Stomach (tissue), 8 donors: ENCODE measurements at regions not wholly inside any gene's neighbourhood (a gene's known extent, or its start where the extent isn't known, plus 50 kb on each side); places are given as distances from the start of the nearest gene placed in this dataset.

Experiments used
- DNase-seq, 2 donors: peaks; one replicate each; pipeline versions ENCODE4 v3.0.0 to v3.0.0-alpha.2; 2013 to 2019
- H3K27ac ChIP-seq, 5 donors: fragments of 200-600 bp in 4 of 5; sonication (generic) in 4 of 5; one replicate each; pipeline ENCODE4 v1.5.1; 2013 to 2019; ENCODE audit warnings: mild to moderate bottlenecking in 1 of 5, moderate library complexity in 1 of 5
- H3K27me3 ChIP-seq, 3 donors: fragments of 200-600 bp; sonication (generic); one replicate each; pipeline ENCODE4 v1.5.1; 2017 to 2019; ENCODE audit warnings: mixed run types in 1 of 3
- H3K36me3 ChIP-seq, 4 donors: fragments of 200-600 bp; sonication (generic); 1 replicate in 3 of 4; 2 replicates in 1 of 4; pipeline ENCODE4 v1.5.1; 2016 to 2019
- H3K4me1 ChIP-seq, 4 donors: fragments of 200-600 bp; sonication (generic); one replicate each; pipeline ENCODE4 v1.5.1; 2016 to 2019
- H3K4me3 ChIP-seq, 4 donors: fragments of 200-600 bp; sonication (generic) in 3 of 4; one replicate each; pipeline ENCODE4 v1.5.1; 2016 to 2019; ENCODE audit warnings: mild to moderate bottlenecking in 1 of 4
- H3K9me3 ChIP-seq, 4 donors: fragments of 200-600 bp; sonication (generic); one replicate each; pipeline ENCODE4 v1.5.1; 2016 to 2019
- CTCF ChIP-seq, 7 experiments: fragments of 450-650 bp in 4 of 7; fragments of 200-600 bp in 3 of 7; sonication (generic) in 3 of 7; IDR thresholded peaks; one replicate each; pipeline ENCODE4 v1.5.1; 2016 to 2019; ENCODE audit warnings: antibody characterized with exemption in 7 of 7, control low read depth in 2 of 7, mild to moderate bottlenecking in 1 of 7
- EP300 ChIP-seq: sonication (generic); formaldehyde crosslinking; IDR thresholded peaks from one replicate; pipeline ENCODE4 v1.6.1; 2017; ENCODE audit warnings: antibody characterized with exemption
- POLR2A ChIP-seq, 4 donors: fragments of 450-650 bp; IDR thresholded peaks; one replicate each; pipeline ENCODE4 v1.6.1; 2016; ENCODE audit warnings: antibody characterized with exemption in 4 of 4, control low read depth in 2 of 4, mild to moderate bottlenecking in 1 of 4, moderate library complexity in 1 of 4
- POLR2AphosphoS5 ChIP-seq, 3 donors: sonication (generic); formaldehyde crosslinking; IDR thresholded peaks; one replicate each; pipeline ENCODE4 v1.6.1; 2016; ENCODE audit warnings: antibody characterized with exemption in 3 of 3
- WGBS, 5 donors: extraction: QIAGEN DNeasy Blood & Tissue Kit in 3 of 5; methylation state at CpG; one replicate each; pipeline versions ENCODE4 v1.1.5 to v1.1.7; 2013 to 2018; 5-methylcytosine and 5-hydroxymethylcytosine counted together
- intact Hi-C: fragments of 100-400 bp; cut with DNase I; formaldehyde crosslinking; loops from one replicate; pipeline ENCODE4 v1.15.1; 2023; ENCODE audit warnings: low total_unique reads
- donor health status: healthy with polysubstance abuse.
- donor health status: Bipolar disorder and iron deficiency.
- donor health status: healthy.

DNA sequence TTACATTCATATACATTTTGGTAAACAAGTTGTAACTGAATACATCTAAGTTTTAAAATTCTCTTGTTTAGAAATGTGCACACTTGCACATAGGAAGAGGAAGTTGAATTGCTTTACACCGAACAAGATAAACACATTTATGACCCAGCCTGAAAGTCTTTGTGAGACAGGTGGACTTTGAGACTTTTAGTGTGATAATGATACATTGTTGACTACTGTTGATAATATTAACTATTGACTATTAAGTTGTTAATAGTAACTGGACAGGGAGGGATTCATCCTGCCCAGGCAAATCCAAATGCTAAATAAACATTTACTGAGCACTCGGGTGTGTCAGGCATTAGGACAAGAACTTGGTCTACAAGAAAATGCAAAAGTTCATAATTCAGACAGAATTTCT lies 68.0 kb downstream of the AVPR1A start:
- Histone ChIP-seq H3K4me3 (no peak overlapping the region), H3K27ac (no peak overlapping the region), H3K9me3 (no peaks in the 10 kb centered on the region), H3K27me3 (no peaks in the 10 kb centered on the region), H3K36me3 (no peaks in the 10 kb centered on the region), H3K4me1 (peaks cover 0 to 30% (median 9%) of the 10 kb centered on the region in 4 donors)
- TF ChIP-seq CTCF (IDR thresholded peaks at IDR 0.05) (no peak), POLR2AphosphoS5 (IDR thresholded peaks at IDR 0.05) (peak in 1 of 3 donors; percentile 11)
- peak in 1 of 2 donors; percentile 65 for DNase-seq
- intact Hi-C loops: no loop called here
- WGBS, 5 donors: 21 to 48% (median 27%) methylated on average over 2 of the region's 2 CpGs

GRCh38 chr12:63079791-63080502 lies 71.1 kb downstream of the AVPR1A start:
- peak overlapping the region in 1 of 5 donors; percentile 5 for H3K27ac ChIP-seq

GRCh38 chr12:63078906-63079305 lies 72.1 kb downstream of the AVPR1A start:
- DNase-seq: no peak
- 86 to 100% (median 97%) methylated on average over 2 of the region's 2 CpGs for WGBS, 5 donors

More at GRCh38 chr12:63079791-63080502, 71.1 kb downstream of the AVPR1A start:
- Histone ChIP-seq H3K9me3 (no peaks in the 10 kb centered on the region), H3K4me1 (peaks cover 0 to 13% (median 3%) of the 10 kb centered on the region in 4 donors), H3K4me3 (no peak overlapping the region), H3K36me3 (no peaks in the 10 kb centered on the region), H3K27me3 (no peaks in the 10 kb centered on the region)
- WGBS, 5 donors: 80 to 96% (median 92%) methylated on average over 2 of the region's 2 CpGs
- intact Hi-C loops: no loop called here
- peak in 1 of 2 donors; percentile 21 for DNase-seq
- no peak for TF ChIP-seq CTCF (IDR thresholded peaks at IDR 0.05)
- no peak for TF ChIP-seq EP300
- TF ChIP-seq POLR2A (IDR thresholded peaks at IDR 0.05): no peak

DNA sequence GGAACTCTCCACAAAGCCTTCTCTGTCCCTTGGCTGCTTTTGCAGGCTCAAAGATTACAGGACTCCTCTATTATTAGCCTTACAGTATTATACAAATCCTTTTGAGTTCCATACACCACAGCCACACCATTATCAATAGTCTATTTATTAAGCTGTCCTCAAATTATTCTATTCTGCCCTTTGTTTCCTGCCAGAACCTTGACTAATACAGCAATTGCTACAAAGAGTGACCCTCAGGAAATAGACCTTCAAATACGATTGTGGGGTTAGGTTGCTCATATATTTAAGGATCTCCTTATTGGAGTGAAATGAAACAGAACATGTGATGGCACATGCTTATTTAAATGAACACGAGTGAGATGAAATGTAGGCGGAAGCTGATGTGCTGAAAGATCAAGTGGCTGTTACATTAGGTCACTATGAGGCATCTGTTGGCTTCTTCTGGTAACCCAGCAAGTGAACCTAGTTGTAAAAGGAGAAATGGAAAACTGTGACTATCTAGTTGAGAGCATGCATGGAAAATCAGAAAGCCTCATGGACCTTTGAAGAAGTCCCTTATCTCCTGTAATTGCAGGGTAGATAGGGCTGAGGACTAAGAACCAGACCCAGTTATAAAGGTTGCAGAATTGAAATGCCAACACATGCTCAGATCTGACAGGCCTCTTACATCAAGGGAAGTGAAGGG lies 75.5 kb downstream of the AVPR1A start:
- no peaks in the 10 kb centered on the region for H3K27me3 ChIP-seq
- H3K27ac ChIP-seq: no peak overlapping the region
- TF ChIP-seq POLR2AphosphoS5 (IDR thresholded peaks at IDR 0.05) (no peak), POLR2A (IDR thresholded peaks at IDR 0.05) (no peak), EP300 (no peak), CTCF (IDR thresholded peaks at IDR 0.05) (no peak)
- no peak for DNase-seq
- 81 to 88% (median 87%) methylated on average over 3 of the region's 3 CpGs for WGBS, 5 donors
- no peaks in the 10 kb centered on the region for H3K36me3 ChIP-seq
- peaks cover 0 to 6% (median 3%) of the 10 kb centered on the region in 4 donors for H3K4me1 ChIP-seq
- intact Hi-C loops: no loop called here
- no peak overlapping the region for H3K4me3 ChIP-seq
- no peaks in the 10 kb centered on the region for H3K9me3 ChIP-seq

More at GRCh38 chr12:63078906-63079305, 72.1 kb downstream of the AVPR1A start:
- intact Hi-C loops: no loop called here
- Histone ChIP-seq H3K27ac (no peak overlapping the region), H3K4me1 (peaks cover 0 to 13% (median 3%) of the 10 kb centered on the region in 4 donors), H3K36me3 (no peaks in the 10 kb centered on the region), H3K27me3 (no peaks in the 10 kb centered on the region), H3K9me3 (no peaks in the 10 kb centered on the region), H3K4me3 (no peak overlapping the region)
- TF ChIP-seq POLR2A (IDR thresholded peaks at IDR 0.05) (no peak), CTCF (IDR thresholded peaks at IDR 0.05) (no peak), EP300 (no peak), POLR2AphosphoS5 (IDR thresholded peaks at IDR 0.05) (no peak)
